Urinary bladder (tissue), 3 donors: ENCODE measurements at regions not wholly inside any gene's neighbourhood (a gene's known extent, or its start where the extent isn't known, plus 50 kb on each side); places are given as distances from the start of the nearest gene placed in this dataset.

Experiments
- DNase-seq: peaks from one replicate; pipeline ENCODE4 v3.0.0-alpha.2; 2015; ENCODE audit errors: extremely low spot score
- H3K27ac ChIP-seq: one replicate; pipeline ENCODE4 v1.5.1; 2013; ENCODE audit warnings: low read depth, mild to moderate bottlenecking, moderate library complexity
- H3K36me3 ChIP-seq: one replicate; pipeline ENCODE4 v1.6.1; 2013; ENCODE audit warnings: mild to moderate bottlenecking, moderate library complexity; ENCODE audit not compliant: insufficient read depth
- H3K4me1 ChIP-seq: one replicate; pipeline ENCODE4 v1.6.1; 2013; ENCODE audit warnings: mild to moderate bottlenecking, moderate library complexity; ENCODE audit not compliant: insufficient read depth
- H3K4me3 ChIP-seq: one replicate; pipeline ENCODE4 v1.5.1; 2013; ENCODE audit warnings: low read depth, low read length
- WGBS: extraction: QIAGEN DNeasy Blood & Tissue Kit; methylation state at CpG from one replicate; pipeline ENCODE4 v1.1.7; 2013; 5-methylcytosine and 5-hydroxymethylcytosine counted together
- donor health status: healthy with polysubstance abuse.
- donor health status: healthy.

DNA sequence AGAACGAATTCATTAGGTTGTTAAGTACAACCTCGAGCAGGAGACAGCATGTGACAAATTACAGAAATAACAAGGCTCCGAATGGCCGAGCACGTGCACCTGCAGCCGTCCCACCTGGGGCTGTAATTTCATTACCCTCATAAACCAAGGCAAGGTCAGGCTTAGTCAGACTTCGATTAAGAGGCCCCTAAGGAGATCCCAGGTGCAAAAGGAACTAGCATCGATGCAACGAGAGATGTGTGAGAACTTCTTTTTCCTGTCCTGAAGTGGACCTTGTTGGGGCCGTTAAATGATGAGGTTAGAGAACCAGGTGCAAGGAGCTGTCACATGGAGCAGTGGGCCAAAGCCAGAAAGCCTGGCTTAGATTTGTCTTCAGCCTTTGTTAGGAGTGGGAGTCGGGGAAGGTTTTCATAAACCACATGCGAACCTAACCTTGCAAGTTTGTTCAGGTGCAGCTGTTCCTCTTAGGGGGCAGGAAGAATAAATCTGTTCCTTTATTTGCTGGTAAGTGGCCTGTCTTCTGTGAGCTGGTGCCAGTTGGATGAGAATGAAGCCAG lies 559.9 kb upstream of the MCTP2 start:
- Histone ChIP-seq H3K4me1 (no peaks in the 10 kb centered on the region), H3K4me3 (no peak overlapping the region), H3K36me3 (no peaks in the 10 kb centered on the region), H3K27ac (no peak overlapping the region)
- WGBS, result 82% methylated on average over 12 of the region's 12 CpGs
- DNase-seq, result no peak

DNA sequence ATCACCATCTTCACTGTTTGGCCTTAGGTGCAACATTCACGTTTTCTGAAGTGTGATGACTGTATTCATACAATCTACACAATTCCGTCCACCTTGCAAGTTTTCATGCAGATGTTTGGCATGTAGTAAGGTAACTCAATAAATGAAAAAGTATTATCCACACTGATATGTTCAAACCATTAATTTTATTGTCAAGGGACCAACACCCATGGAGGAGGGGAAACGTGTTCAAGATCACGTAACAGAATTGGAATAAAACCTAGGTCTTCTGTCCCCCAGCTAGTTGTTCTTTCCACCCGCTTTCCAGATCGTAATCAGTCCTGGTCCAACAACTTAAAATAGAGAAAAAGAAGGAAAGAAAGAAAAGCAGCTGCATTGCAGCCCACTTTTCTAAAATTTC lies 560.4 kb upstream of the MCTP2 start:
- H3K27ac ChIP-seq, result no peak overlapping the region
- no peak for DNase-seq
- H3K4me1 ChIP-seq, result no peaks in the 10 kb centered on the region
- H3K4me3 ChIP-seq, result no peak overlapping the region
- H3K36me3 ChIP-seq, result no peaks in the 10 kb centered on the region
- 87% methylated on average over 6 of the region's 6 CpGs for WGBS

DNA sequence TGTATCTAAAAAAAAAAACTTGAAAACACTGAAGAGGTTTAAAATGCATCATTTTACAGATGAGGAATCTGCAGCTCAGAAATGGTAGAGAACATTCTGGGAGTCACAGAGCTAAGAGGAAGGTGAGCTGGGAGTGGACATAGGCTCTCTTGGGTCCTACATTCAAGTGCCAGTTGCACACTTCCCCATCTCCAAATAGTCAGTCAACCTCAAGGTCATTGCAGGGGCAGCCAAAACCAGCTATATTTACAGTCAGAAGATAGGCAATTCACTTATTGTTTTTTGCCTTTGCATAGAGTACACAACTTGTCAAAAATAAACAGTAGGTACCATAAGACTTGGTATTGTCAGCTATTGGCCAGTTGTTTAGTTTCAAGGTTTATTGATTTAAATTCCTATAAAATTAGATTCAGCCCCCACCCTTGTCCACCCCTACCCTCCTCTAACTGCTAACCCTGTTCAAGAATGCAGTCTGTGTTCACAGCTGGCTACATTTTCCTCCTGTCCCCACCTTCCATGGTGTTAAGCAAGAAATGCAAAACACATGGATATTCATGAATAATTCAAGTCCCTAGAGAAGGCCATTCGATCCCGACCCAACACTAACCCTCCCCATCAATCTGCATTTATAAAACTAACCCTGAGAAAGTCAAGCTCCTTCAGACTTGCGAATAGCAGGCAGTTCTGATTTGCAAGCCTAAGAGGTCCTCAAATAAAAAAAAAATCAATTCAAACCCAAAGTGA lies 567.0 kb upstream of the MCTP2 start:
- 59% methylated on average over 3 of the region's 3 CpGs for WGBS
- Histone ChIP-seq H3K36me3 (no peaks in the 10 kb centered on the region), H3K27ac (no peak overlapping the region), H3K4me1 (no peaks in the 10 kb centered on the region), H3K4me3 (no peak overlapping the region)
- no peak for DNase-seq

DNA sequence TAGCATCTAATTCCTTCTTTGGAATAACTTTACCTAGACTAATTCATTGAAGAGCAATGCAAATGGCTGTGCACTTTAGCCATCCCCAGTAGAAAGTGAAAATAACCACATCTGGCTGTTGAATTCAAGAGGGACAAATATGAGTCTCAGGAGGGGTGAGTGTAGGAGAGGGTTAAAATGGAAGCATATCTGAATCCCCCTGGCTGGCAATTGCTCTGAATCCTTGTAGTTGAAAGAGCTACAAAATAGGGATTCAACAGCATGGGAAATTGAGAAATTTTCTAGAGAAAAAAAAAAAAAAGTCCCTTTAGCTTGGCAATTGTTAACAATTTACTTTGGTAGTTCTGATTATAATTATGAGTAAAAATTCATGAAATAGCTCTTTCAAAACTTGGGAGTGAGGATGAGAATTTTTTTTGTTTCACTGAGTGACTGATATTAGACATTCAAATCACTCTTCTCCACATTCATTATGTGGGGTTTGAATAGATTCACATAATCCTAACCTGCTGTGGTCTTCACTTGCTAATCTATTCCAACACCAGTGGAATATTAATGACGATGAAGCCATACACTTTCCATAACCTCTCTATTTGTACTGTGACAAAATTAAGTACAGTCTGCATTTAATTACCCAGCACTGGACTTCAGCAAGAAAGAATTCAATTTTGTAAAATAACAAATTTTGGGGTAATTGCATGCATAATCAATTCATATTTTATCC lies 569.0 kb upstream of the MCTP2 start:
- WGBS, result 89% methylated on average over 1 of the region's 1 CpG
- H3K4me1 ChIP-seq, result no peaks in the 10 kb centered on the region
- H3K27ac ChIP-seq, result no peak overlapping the region
- H3K4me3 ChIP-seq, result no peak overlapping the region
- DNase-seq, result no peak
- H3K36me3 ChIP-seq, result no peaks in the 10 kb centered on the region

DNA sequence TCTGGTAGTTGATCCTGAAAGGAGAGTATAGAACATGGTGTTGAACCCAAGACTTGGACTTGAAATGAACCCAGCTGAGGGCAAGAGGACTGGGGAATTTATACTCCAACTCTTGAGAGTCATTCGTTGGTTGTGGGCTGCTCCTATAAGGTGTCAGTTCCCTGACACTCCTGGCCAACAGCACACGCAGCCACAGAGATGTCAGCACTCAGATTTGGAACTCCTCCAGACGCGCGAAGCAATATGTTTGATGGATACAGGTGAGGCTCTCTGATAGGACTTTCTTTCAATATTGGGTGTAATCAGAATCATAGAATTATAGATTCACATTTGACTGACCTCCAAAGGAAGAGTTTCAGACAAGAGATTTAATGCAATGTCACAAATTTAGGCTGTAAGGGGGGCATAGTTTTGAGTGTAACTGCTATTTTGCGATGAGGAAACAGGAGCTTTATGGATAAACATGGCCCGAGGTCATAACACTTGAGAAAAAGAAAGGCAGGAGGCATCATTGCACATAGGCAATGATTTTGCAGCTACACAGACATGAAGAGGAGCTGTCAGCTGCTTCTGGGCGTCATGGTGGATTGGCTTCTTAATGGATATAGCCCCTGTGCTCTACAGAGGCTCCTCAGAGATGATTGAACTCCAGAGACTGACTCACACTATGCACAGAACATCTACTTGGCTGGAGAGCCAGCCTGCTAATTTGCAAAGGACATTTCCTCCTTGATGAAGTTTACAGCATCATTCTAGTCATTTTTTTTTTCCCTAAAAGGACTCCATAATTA lies 569.2 kb upstream of the RGMA start:
- H3K36me3 ChIP-seq, result no peaks in the 10 kb centered on the region
- no peaks in the 10 kb centered on the region for H3K4me1 ChIP-seq
- H3K4me3 ChIP-seq, result no peak overlapping the region
- WGBS, result 76% methylated on average over 8 of the region's 8 CpGs
- no peak overlapping the region for H3K27ac ChIP-seq
- DNase-seq, result no peak

DNA sequence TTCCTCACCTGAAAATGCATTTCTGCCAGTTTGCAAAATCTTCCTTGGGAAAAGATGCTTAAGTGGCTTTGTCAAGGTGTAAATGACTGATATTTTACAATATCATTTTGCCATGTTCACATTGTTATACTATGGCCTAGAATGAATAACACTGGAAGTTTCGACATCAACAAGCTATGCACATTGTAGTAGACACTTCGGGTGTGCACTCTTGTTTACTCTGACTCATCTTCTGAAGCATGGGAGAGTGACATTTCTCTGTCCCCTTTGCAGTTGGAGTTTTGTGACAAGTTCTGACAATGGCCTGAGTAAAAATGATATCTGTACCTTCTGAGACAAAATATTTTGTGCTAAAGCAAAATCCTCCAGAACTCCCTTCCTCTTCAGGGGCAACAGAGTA lies 567.0 kb upstream of the RGMA start:
- no peak for DNase-seq
- no peak overlapping the region for H3K4me3 ChIP-seq
- no peak overlapping the region for H3K27ac ChIP-seq
- H3K4me1 ChIP-seq, result no peaks in the 10 kb centered on the region
- no peaks in the 10 kb centered on the region for H3K36me3 ChIP-seq
- WGBS, result 90% methylated on average over 2 of the region's 2 CpGs

DNA sequence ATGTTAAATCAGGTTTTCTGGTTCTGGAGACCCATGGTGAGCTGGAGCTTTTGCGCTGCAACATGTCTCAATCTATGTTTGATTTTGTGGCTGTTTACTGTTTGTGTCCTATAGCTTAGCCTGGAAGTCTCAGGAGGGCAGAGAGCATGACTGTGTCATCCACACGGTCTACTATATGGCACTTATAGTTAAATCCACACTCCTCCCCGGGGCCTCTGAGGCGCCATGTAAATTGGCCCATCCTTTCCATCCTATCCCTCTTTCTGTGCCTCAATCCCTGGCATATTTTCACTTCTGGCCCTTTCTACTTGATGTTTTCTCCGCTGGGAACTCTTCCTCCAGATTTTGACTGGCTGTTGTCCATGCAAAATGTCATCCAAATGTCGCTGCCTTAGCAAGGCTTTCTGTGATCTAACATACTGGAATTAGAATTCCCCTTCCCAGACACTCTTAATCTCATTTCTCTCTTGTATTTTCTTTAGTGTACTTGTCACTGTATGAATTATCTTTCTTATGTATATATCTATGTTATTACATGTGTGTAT lies 560.8 kb upstream of the RGMA start:
- H3K4me3 ChIP-seq, result no peak overlapping the region
- WGBS, result 75% methylated on average over 6 of the region's 6 CpGs
- no peak overlapping the region for H3K27ac ChIP-seq
- no peaks in the 10 kb centered on the region for H3K36me3 ChIP-seq
- DNase-seq, result no peak
- no peaks in the 10 kb centered on the region for H3K4me1 ChIP-seq

DNA sequence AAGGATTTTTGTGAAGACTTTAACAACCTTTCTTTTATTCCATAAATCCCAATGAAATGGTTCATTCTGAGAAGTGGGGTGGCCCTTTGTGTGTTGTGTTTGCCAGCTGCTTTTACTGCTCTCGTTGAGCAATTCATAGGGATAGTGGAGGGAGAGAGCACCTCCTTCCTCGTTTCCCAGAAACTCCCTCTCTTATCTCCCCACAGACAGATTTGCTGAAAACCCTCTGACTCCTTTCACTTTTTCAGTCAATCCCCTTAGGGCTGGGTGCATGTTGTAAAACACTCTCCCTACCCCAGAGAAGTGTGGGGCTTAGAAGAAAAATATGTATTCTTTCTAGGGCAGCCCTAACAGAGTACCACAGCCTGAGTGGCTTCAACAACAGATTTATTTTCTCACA lies 557.2 kb upstream of the RGMA start:
- H3K4me3 ChIP-seq, result no peak overlapping the region
- no peaks in the 10 kb centered on the region for H3K36me3 ChIP-seq
- 39% methylated on average over 2 of the region's 2 CpGs for WGBS
- no peak for DNase-seq
- H3K27ac ChIP-seq, result no peak overlapping the region
- H3K4me1 ChIP-seq, result no peaks in the 10 kb centered on the region

DNA sequence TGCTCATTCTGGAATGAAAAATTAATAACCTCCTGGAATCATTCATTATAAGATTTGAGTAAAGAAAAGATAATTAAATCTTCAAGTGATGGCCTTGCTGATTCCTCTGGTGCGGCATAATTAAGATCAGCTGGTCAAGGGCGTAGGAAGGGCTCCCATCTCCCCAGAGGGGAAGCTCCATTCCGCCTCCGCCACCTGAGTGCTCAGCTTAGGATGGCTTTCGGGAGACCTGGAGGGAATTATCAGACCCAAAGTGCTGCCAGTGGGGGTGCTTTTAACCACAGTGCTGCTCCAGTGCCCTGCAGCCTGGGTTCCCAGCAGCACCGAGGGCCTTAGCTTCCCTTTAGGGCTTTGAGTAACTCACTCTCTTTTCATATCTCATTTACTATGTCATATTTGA lies 556.6 kb upstream of the RGMA start:
- 93% methylated on average over 6 of the region's 6 CpGs for WGBS
- Histone ChIP-seq H3K4me1 (no peaks in the 10 kb centered on the region), H3K27ac (no peak overlapping the region), H3K4me3 (no peak overlapping the region), H3K36me3 (no peaks in the 10 kb centered on the region)
- DNase-seq, result no peak

DNA sequence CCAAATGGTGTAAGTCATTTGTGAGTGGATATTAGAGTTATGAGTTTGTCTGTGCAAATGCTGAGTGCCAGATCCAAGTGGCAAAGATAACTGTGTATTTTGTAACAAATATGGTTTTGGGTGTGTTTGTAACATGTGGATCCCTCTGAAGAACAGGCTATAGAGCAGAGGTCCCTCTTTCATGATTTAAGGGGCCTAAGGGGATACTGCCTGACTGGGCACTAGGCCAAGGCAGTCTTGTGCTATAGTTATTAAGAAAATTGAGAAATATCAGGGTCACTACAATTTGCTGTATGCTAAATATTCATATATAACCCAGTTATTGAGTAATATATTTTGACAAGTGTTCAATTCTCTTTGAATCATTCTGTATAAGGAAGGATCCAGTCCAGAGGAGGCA lies 555.6 kb upstream of the RGMA start:
- Histone ChIP-seq H3K27ac (no peak overlapping the region), H3K36me3 (no peaks in the 10 kb centered on the region), H3K4me1 (no peaks in the 10 kb centered on the region), H3K4me3 (no peak overlapping the region)
- no peak for DNase-seq

DNA sequence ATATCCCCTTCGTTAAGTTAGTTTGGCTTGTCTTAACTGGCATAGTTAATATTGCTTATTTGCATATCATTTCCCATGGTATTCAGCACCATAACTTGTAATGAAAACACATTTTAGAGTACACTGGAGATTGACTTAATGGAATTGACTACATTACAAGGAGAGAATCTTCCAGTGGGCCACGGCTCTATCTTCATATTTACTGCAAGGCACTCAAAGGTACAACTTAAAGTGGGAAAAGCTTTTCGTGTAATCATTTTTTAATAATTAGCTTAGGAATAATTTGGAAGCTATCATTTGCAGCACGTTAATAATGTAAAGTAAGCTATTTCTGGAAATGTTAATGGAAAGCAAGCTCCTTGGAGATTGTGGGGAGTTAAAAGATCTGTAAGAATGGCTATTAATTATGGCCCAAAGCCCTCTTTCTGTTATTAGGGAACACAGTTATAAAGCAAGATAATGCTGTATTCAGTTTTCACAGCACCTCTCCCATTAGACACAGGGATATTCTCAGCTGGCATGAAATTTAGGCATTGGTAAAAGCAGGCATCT lies 551.5 kb upstream of the RGMA start:
- Histone ChIP-seq H3K27ac (no peak overlapping the region), H3K36me3 (no peaks in the 10 kb centered on the region), H3K4me3 (no peak overlapping the region), H3K4me1 (no peaks in the 10 kb centered on the region)
- WGBS, result 77% methylated on average over 4 of the region's 4 CpGs
- no peak for DNase-seq

DNA sequence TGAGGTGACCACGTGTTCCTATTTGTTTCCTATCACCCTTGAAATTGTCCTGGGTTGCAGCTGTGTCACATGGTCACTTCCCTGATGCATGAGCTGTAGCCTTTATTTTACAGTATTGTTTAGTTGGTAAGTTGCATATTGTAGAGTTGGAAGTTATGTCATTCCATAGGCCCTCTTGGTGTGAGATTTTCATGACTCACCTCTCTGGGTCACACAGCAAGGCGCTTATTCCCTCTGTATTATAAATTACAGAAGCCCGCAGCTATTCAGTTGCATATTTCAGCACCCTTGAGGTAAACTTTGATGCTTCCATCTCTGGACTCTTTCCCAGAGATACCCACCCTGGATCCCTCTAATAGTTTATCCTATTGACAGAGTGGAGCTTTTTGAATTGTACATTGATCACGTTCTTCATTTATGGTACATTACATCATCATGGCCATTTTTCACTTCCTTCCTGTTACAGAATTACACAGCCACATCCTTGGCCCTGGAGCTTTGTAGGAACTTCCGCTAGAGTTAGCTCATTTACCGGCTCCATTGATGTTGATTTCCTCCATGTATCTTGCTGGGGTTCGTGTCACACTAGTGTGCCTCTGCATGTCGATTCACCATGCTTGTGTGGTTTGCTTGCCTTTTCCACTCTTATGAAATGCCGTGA lies 543.1 kb upstream of the RGMA start:
- H3K27ac ChIP-seq, result no peak overlapping the region
- H3K36me3 ChIP-seq, result no peaks in the 10 kb centered on the region
- WGBS, result 87% methylated on average over 9 of the region's 9 CpGs
- no peak overlapping the region for H3K4me3 ChIP-seq
- no peak for DNase-seq
- no peaks in the 10 kb centered on the region for H3K4me1 ChIP-seq

DNA sequence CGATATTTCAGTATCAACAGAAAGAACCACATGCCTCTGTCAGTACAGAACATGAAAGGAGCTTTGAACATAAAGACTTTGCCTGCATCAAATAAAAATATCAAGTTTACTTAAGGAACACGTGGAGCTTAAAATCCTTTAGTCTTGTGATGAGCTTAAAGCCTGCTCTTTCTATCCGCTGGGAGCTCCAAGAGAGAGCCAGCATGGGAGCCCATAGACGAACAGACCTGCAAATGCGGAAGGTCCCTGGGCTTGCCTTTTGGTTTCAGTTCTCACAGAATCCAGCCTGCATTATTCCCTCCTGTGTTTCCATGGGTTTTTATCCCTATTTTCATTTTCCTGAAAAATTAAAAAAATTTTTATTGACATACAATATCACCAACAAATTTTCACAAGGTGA lies 530.6 kb upstream of the RGMA start:
- Histone ChIP-seq H3K4me3 (no peak overlapping the region), H3K4me1 (no peaks in the 10 kb centered on the region), H3K36me3 (no peaks in the 10 kb centered on the region), H3K27ac (no peak overlapping the region)
- no peak for DNase-seq
- 72% methylated on average over 5 of the region's 5 CpGs for whole genome bisulfite sequencing
